ENCODE measurements at regions not wholly inside any gene's neighbourhood (a gene's known extent, or its start where the extent isn't known, plus 50 kb on each side); places are given as distances from the start of the nearest gene placed in this dataset.
"Not testable (repeated sequence)": the region's sequence is repeated elsewhere in the genome, so short reads cannot be mapped to it uniquely, and the experiment has no call there.

GRCh38 chrX:40988100-40988499 is 97.1 kb upstream of the USP9X start:
- no peaks in the 10 kb centered on the region for H4K20me1 ChIP-seq (ENCODE audit: insufficient read depth, low read length)
- no peaks in the 10 kb centered on the region for H3K9me3 ChIP-seq (ENCODE audit: low read depth, low read length)
- no peaks in the 10 kb centered on the region for H3K4me1 ChIP-seq (ENCODE audit: insufficient read depth, low read length)
- DNase-seq (ENCODE audit: insufficient read length, low spot score, missing footprints), result no peak
- H2AFZ ChIP-seq (ENCODE audit: low read length), result no peak overlapping the region
- H3K4me3 ChIP-seq (ENCODE audit: insufficient read depth, low read length), result no peak overlapping the region
- no peak overlapping the region for H3K4me2 ChIP-seq (ENCODE audit: insufficient read depth, low read length)
- H3K27ac ChIP-seq (ENCODE audit: low read depth, low read length), result no peak overlapping the region
- no peaks in the 10 kb centered on the region for H3K79me2 ChIP-seq (ENCODE audit: insufficient read depth, low read length)
- H3K36me3 ChIP-seq (ENCODE audit: insufficient read depth, low read length), result no peaks in the 10 kb centered on the region
- no peak for TF ChIP-seq CTCF (IDR thresholded peaks at IDR 0.05; ENCODE audit: extremely low read depth, low read depth, low read length)
- peaks cover 7% of the 10 kb centered on the region for H3K27me3 ChIP-seq (ENCODE audit: insufficient read depth, low read length)

GRCh38 chrX:40993395-40993794 is 91.8 kb upstream of the USP9X start:
- H3K4me1 ChIP-seq (ENCODE audit: insufficient read depth, low read length), result not testable (repeated sequence)

GRCh38 chrX:40996886-40997530 is 88.2 kb upstream of the USP9X start:
- H4K20me1 ChIP-seq (ENCODE audit: insufficient read depth, low read length), result no peaks in the 10 kb centered on the region
- DNase-seq (ENCODE audit: insufficient read length, low spot score, missing footprints), result peak; percentile 59
- no peaks in the 10 kb centered on the region for H3K79me2 ChIP-seq (ENCODE audit: insufficient read depth, low read length)
- peaks cover 5% of the 10 kb centered on the region for H3K27me3 ChIP-seq (ENCODE audit: insufficient read depth, low read length)
- TF ChIP-seq CTCF (IDR thresholded peaks at IDR 0.05; ENCODE audit: extremely low read depth, low read depth, low read length), result no peak
- H3K27ac ChIP-seq (ENCODE audit: low read depth, low read length), result peak overlapping the region; percentile 39
- peak overlapping the region; percentile 52 for H3K4me2 ChIP-seq (ENCODE audit: insufficient read depth, low read length)
- H3K4me1 ChIP-seq (ENCODE audit: insufficient read depth, low read length), result no peaks in the 10 kb centered on the region
- no peaks in the 10 kb centered on the region for H3K9me3 ChIP-seq (ENCODE audit: low read depth, low read length)
- peak overlapping the region; percentile 33 for H3K4me3 ChIP-seq (ENCODE audit: insufficient read depth, low read length)
- H3K36me3 ChIP-seq (ENCODE audit: insufficient read depth, low read length), result no peaks in the 10 kb centered on the region
- peak overlapping the region; percentile 84 for H2AFZ ChIP-seq (ENCODE audit: low read length)

More at GRCh38 chrX:40993395-40993794, 91.8 kb upstream of the USP9X start:
- H3K4me3 ChIP-seq (ENCODE audit: insufficient read depth, low read length); H3K4me2 ChIP-seq (ENCODE audit: insufficient read depth, low read length); DNase-seq (ENCODE audit: insufficient read length, low spot score, missing footprints); H3K79me2 ChIP-seq (ENCODE audit: insufficient read depth, low read length); H3K27ac ChIP-seq (ENCODE audit: low read depth, low read length); H3K36me3 ChIP-seq (ENCODE audit: insufficient read depth, low read length); H2AFZ ChIP-seq (ENCODE audit: low read length); H3K9me3 ChIP-seq (ENCODE audit: low read depth, low read length); H4K20me1 ChIP-seq (ENCODE audit: insufficient read depth, low read length); H3K27me3 ChIP-seq (ENCODE audit: insufficient read depth, low read length): not testable (repeated sequence)

- Histone ChIP-seq H2AFZ (ENCODE audit: low read length) (peak overlapping the region; percentile 18), H3K4me1 (ENCODE audit: insufficient read depth, low read length) (no peaks in the 10 kb centered on the region), H3K4me2 (ENCODE audit: insufficient read depth, low read length) (no peak overlapping the region), H3K4me3 (ENCODE audit: insufficient read depth, low read length) (no peak overlapping the region), H3K27me3 (ENCODE audit: insufficient read depth, low read length) (peaks cover 12% of the 10 kb centered on the region), H3K27ac (ENCODE audit: low read depth, low read length) (no peak overlapping the region), H3K36me3 (ENCODE audit: insufficient read depth, low read length) (no peaks in the 10 kb centered on the region), H3K79me2 (ENCODE audit: insufficient read depth, low read length) (no peaks in the 10 kb centered on the region), H4K20me1 (ENCODE audit: insufficient read depth, low read length) (no peaks in the 10 kb centered on the region), H3K9me3 (ENCODE audit: low read depth, low read length) (no peaks in the 10 kb centered on the region)
- no peak for DNase-seq (ENCODE audit: insufficient read length, low spot score, missing footprints)
- TF ChIP-seq CTCF (IDR thresholded peaks at IDR 0.05; ENCODE audit: extremely low read depth, low read depth, low read length), result no peak
These were observed 87.1 kb upstream of the USP9X start for GRCh38 chrX:40998123-40998522.
